WTC11 (cell line): ENCODE measurements at regions not wholly inside any gene's neighbourhood (a gene's known extent, or its start where the extent isn't known, plus 50 kb on each side); places are given as distances from the start of the nearest gene placed in this dataset.

ENCODE experiments used
- ATF3 ChIP-seq: sonication (generic); formaldehyde crosslinking; conservative IDR thresholded peaks from 2 replicates; pipeline ENCODE4 v1.8.1; 2022; ENCODE audit warnings: mild to moderate bottlenecking, missing genetic modification reagents
- CREB1 ChIP-seq: sonication (generic); formaldehyde crosslinking; IDR thresholded peaks from 2 replicates; pipeline ENCODE4 v1.8.0; 2023; ENCODE audit warnings: mild to moderate bottlenecking, missing genetic modification reagents
- CTCF ChIP-seq: fragments of 200-600 bp; IDR thresholded peaks from 2 replicates; pipeline ENCODE4 v1.8.0; 2022; ENCODE audit warnings: antibody characterized with exemption
- MAX ChIP-seq: sonication (generic); formaldehyde crosslinking; IDR thresholded peaks from 2 replicates; pipeline ENCODE4 v1.8.0; 2022; ENCODE audit warnings: mild to moderate bottlenecking, missing genetic modification reagents
- NR3C1 ChIP-seq: sonication (generic); formaldehyde crosslinking; conservative IDR thresholded peaks from 2 replicates; pipeline ENCODE4 v1.8.1; 2023; ENCODE audit warnings: low read depth, mild to moderate bottlenecking, missing genetic modification reagents
- TEAD1 ChIP-seq: sonication (generic); formaldehyde crosslinking; IDR thresholded peaks from 2 replicates; pipeline ENCODE4 v1.8.0; 2022; ENCODE audit warnings: mild to moderate bottlenecking, missing genetic modification reagents
- ZBTB43 ChIP-seq: sonication (generic); formaldehyde crosslinking; IDR thresholded peaks from 2 replicates; pipeline ENCODE4 v1.8.1; 2023; ENCODE audit warnings: mild to moderate bottlenecking, missing genetic modification reagents
- ZNF232 ChIP-seq: sonication (generic); formaldehyde crosslinking; IDR thresholded peaks from 2 replicates; pipeline ENCODE4 v1.8.0; 2022; ENCODE audit warnings: mild to moderate bottlenecking, missing genetic modification reagents
- ZNF423 ChIP-seq: fragments of 250-450 bp; sonication (Bioruptor Pico); IDR thresholded peaks from 2 replicates; pipeline ENCODE4 v2.1.2; 2022; ENCODE audit warnings: mild to moderate bottlenecking, moderate library complexity

- TF ChIP-seq ZNF232 (CRISPR knock-in tag) (no peak), CREB1 (CRISPR knock-in tag) (no peak), CTCF (no peak), MAX (CRISPR knock-in tag) (no peak), TEAD1 (no peak), ZNF423 (CRISPR knock-in tag) (no peak), ZBTB43 (CRISPR knock-in tag) (no peak), NR3C1 (CRISPR knock-in tag) (no peak), ATF3 (CRISPR knock-in tag) (no peak)
Observed at GRCh38 chr12:114885501-114885900, 201.5 kb upstream of the TBX3 start.
